EH (cell line): ENCODE measurements at regions not wholly inside any gene's neighbourhood (a gene's known extent, or its start where the extent isn't known, plus 50 kb on each side); places are given as distances from the start of the nearest gene placed in this dataset.

ENCODE experiments used
- DNase-seq: peaks from one replicate; pipeline ENCODE4 v3.0.0-alpha.2; 2015; ENCODE audit warnings: low read depth

- DNase-seq: no peak
These were observed 752.5 kb upstream of the SGCG start for GRCh38 chr13:22428188-22428828.

- DNase-seq: no peak
These were observed 748.1 kb upstream of the SGCG start for GRCh38 chr13:22432690-22433089.

GRCh38 chr13:22447132-22447886 is 733.5 kb upstream of the SGCG start:
- DNase-seq: no peak

GRCh38 chr13:22449251-22449650 is 731.5 kb upstream of the SGCG start:
- no peak for DNase-seq

GRCh38 chr13:22451327-22451741 is 729.4 kb upstream of the SGCG start:
- DNase-seq: no peak

GRCh38 chr13:22454586-22454985 is 726.2 kb upstream of the SGCG start:
- DNase-seq: no peak

GRCh38 chr13:22455036-22455435 is 725.7 kb upstream of the SGCG start:
- no peak for DNase-seq

- no peak for DNase-seq
These were observed 718.8 kb upstream of the SGCG start for GRCh38 chr13:22461854-22462490.

- no peak for DNase-seq
These were observed 717.7 kb upstream of the SGCG start for GRCh38 chr13:22463089-22463488.

- DNase-seq: no peak
These were observed 712.7 kb upstream of the SGCG start for GRCh38 chr13:22468045-22468444.

- no peak for DNase-seq
These were observed 712.0 kb upstream of the SGCG start for GRCh38 chr13:22468824-22469223.

GRCh38 chr13:22469452-22469851 is 711.3 kb upstream of the SGCG start:
- DNase-seq: no peak

- DNase-seq: no peak
These were observed 710.7 kb upstream of the SGCG start for GRCh38 chr13:22470075-22470474.

GRCh38 chr13:22482496-22483000 is 698.2 kb upstream of the SGCG start:
- DNase-seq: no peak

GRCh38 chr13:22483276-22483675 is 697.5 kb upstream of the SGCG start:
- no peak for DNase-seq

- DNase-seq: no peak
These were observed 694.3 kb upstream of the SGCG start for GRCh38 chr13:22486490-22486889.

- no peak for DNase-seq
These were observed 692.8 kb upstream of the SGCG start for GRCh38 chr13:22487932-22488331.

GRCh38 chr13:22489771-22490170 is 691.0 kb upstream of the SGCG start:
- DNase-seq: no peak

- DNase-seq: no peak
These were observed 685.0 kb upstream of the SGCG start for GRCh38 chr13:22495819-22496218.

GRCh38 chr13:22496803-22497508 is 683.8 kb upstream of the SGCG start:
- DNase-seq: no peak

GRCh38 chr13:22497991-22498780 is 682.6 kb upstream of the SGCG start:
- no peak for DNase-seq

- DNase-seq: no peak
These were observed 680.9 kb upstream of the SGCG start for GRCh38 chr13:22499919-22500318.
